ENCODE measurements at regions not wholly inside any gene's neighbourhood (a gene's known extent, or its start where the extent isn't known, plus 50 kb on each side); places are given as distances from the start of the nearest gene placed in this dataset.

GRCh38 chr18:40420675-40421074, 1534.4 kb upstream of the PIK3C3 start:
- Histone ChIP-seq H3K27me3 (replicated peaks in 2 of 5; ENCODE audit: control insufficient read depth in 4 of 5, insufficient read depth in 5 of 5, low read length in 4 of 5) (no peaks in the 10 kb centered on the region), H3K4me3 (ENCODE audit: control insufficient read depth in 1 of 7, extremely low read depth in 1 of 7, insufficient read depth in 4 of 7, low read depth in 2 of 7, low read length in 6 of 7) (no peak overlapping the region), H3K9me3 (ENCODE audit: control extremely low read depth in 1 of 5, control insufficient read depth in 4 of 5, insufficient read depth in 2 of 5, low read depth in 1 of 5, low read length in 4 of 5) (no peaks in the 10 kb centered on the region), H3K36me3 (ENCODE audit: control insufficient read depth in 4 of 4, insufficient read depth in 4 of 4, low read length in 3 of 4) (no peaks in the 10 kb centered on the region), H3K4me1 (ENCODE audit: control extremely low read depth in 1 of 4, control insufficient read depth in 4 of 4, insufficient read depth in 4 of 4, low read length in 3 of 4) (no peaks in the 10 kb centered on the region), H3K27ac (ENCODE audit: insufficient read depth in 1 of 2, low read depth in 1 of 2, low read length in 2 of 2, poor library complexity in 1 of 2, severe bottlenecking in 2 of 2) (no peak overlapping the region)
- ChIA-PET POLR2A (no interaction called here), CTCF (no interaction called here)
- DNase-seq, result no peak
- no CpG with 5 or more reads among the region's 1 CpG for WGBS (ENCODE audit: insufficient coverage)

GRCh38 chr18:40417501-40417900, 1537.5 kb upstream of the PIK3C3 start:
- no peaks in the 10 kb centered on the region for H3K36me3 ChIP-seq (ENCODE audit: control insufficient read depth in 4 of 4, insufficient read depth in 4 of 4, low read length in 3 of 4)
- H3K4me3 ChIP-seq (ENCODE audit: control insufficient read depth in 1 of 7, extremely low read depth in 1 of 7, insufficient read depth in 4 of 7, low read depth in 2 of 7, low read length in 6 of 7), result no peak overlapping the region
- peaks cover 0 to 6% (median 0%) of the 10 kb centered on the region in 4 experiments for H3K4me1 ChIP-seq (ENCODE audit: control extremely low read depth in 1 of 4, control insufficient read depth in 4 of 4, insufficient read depth in 4 of 4, low read length in 3 of 4)
- ChIA-PET POLR2A (no interaction called here), CTCF (no interaction called here)
- no peak for DNase-seq
- 90% methylated on average over 1 of the region's 1 CpG for WGBS (ENCODE audit: insufficient coverage)
- H3K27ac ChIP-seq (ENCODE audit: insufficient read depth in 1 of 2, low read depth in 1 of 2, low read length in 2 of 2, poor library complexity in 1 of 2, severe bottlenecking in 2 of 2), result no peak overlapping the region
- no peaks in the 10 kb centered on the region for H3K9me3 ChIP-seq (ENCODE audit: control extremely low read depth in 1 of 5, control insufficient read depth in 4 of 5, insufficient read depth in 2 of 5, low read depth in 1 of 5, low read length in 4 of 5)
- H3K27me3 ChIP-seq (replicated peaks in 2 of 5; ENCODE audit: control insufficient read depth in 4 of 5, insufficient read depth in 5 of 5, low read length in 4 of 5), result no peaks in the 10 kb centered on the region

GRCh38 chr18:40415821-40416220, 1539.2 kb upstream of the PIK3C3 start:
- no peaks in the 10 kb centered on the region for H3K27me3 ChIP-seq (replicated peaks in 2 of 5; ENCODE audit: control insufficient read depth in 4 of 5, insufficient read depth in 5 of 5, low read length in 4 of 5)
- H3K4me3 ChIP-seq (ENCODE audit: control insufficient read depth in 1 of 7, extremely low read depth in 1 of 7, insufficient read depth in 4 of 7, low read depth in 2 of 7, low read length in 6 of 7), result no peak overlapping the region
- H3K36me3 ChIP-seq (ENCODE audit: control insufficient read depth in 4 of 4, insufficient read depth in 4 of 4, low read length in 3 of 4), result no peaks in the 10 kb centered on the region
- H3K9me3 ChIP-seq (ENCODE audit: control extremely low read depth in 1 of 5, control insufficient read depth in 4 of 5, insufficient read depth in 2 of 5, low read depth in 1 of 5, low read length in 4 of 5), result peaks cover 0 to 1% (median 0%) of the 10 kb centered on the region in 5 experiments
- H3K4me1 ChIP-seq (ENCODE audit: control extremely low read depth in 1 of 4, control insufficient read depth in 4 of 4, insufficient read depth in 4 of 4, low read length in 3 of 4), result peaks cover 0 to 6% (median 0%) of the 10 kb centered on the region in 4 experiments
- no peak overlapping the region for H3K27ac ChIP-seq (ENCODE audit: insufficient read depth in 1 of 2, low read depth in 1 of 2, low read length in 2 of 2, poor library complexity in 1 of 2, severe bottlenecking in 2 of 2)
- POLR2A ChIA-PET, result no interaction called here
- CTCF ChIA-PET, result no interaction called here
- DNase-seq, result no peak
- WGBS (ENCODE audit: insufficient coverage), result 100% methylated on average over 1 of the region's 3 CpGs

- DNase-seq, result no peak
- H3K4me3 ChIP-seq (ENCODE audit: control insufficient read depth in 1 of 7, extremely low read depth in 1 of 7, insufficient read depth in 4 of 7, low read depth in 2 of 7, low read length in 6 of 7), result no peak overlapping the region
- POLR2A ChIA-PET, result no interaction called here
- CTCF ChIA-PET, result no interaction called here
- H3K9me3 ChIP-seq (ENCODE audit: control extremely low read depth in 1 of 5, control insufficient read depth in 4 of 5, insufficient read depth in 2 of 5, low read depth in 1 of 5, low read length in 4 of 5), result peaks cover 0 to 1% (median 0%) of the 10 kb centered on the region in 5 experiments
- H3K4me1 ChIP-seq (ENCODE audit: control extremely low read depth in 1 of 4, control insufficient read depth in 4 of 4, insufficient read depth in 4 of 4, low read length in 3 of 4), result peaks cover 0 to 6% (median 0%) of the 10 kb centered on the region in 4 experiments
- no peak overlapping the region for H3K27ac ChIP-seq (ENCODE audit: insufficient read depth in 1 of 2, low read depth in 1 of 2, low read length in 2 of 2, poor library complexity in 1 of 2, severe bottlenecking in 2 of 2)
- H3K27me3 ChIP-seq (replicated peaks in 2 of 5; ENCODE audit: control insufficient read depth in 4 of 5, insufficient read depth in 5 of 5, low read length in 4 of 5), result no peaks in the 10 kb centered on the region
- H3K36me3 ChIP-seq (ENCODE audit: control insufficient read depth in 4 of 4, insufficient read depth in 4 of 4, low read length in 3 of 4), result no peaks in the 10 kb centered on the region
- WGBS (ENCODE audit: insufficient coverage), result 96% methylated on average over 2 of the region's 3 CpGs
These were observed 1539.8 kb upstream of the PIK3C3 start for GRCh38 chr18:40415176-40415791.

GRCh38 chr18:40414155-40414754, 1540.8 kb upstream of the PIK3C3 start:
- 71% methylated on average over 1 of the region's 5 CpGs for WGBS (ENCODE audit: insufficient coverage)
- Histone ChIP-seq H3K4me1 (ENCODE audit: control extremely low read depth in 1 of 4, control insufficient read depth in 4 of 4, insufficient read depth in 4 of 4, low read length in 3 of 4) (peaks cover 0 to 6% (median 0%) of the 10 kb centered on the region in 4 experiments), H3K4me3 (ENCODE audit: control insufficient read depth in 1 of 7, extremely low read depth in 1 of 7, insufficient read depth in 4 of 7, low read depth in 2 of 7, low read length in 6 of 7) (no peak overlapping the region), H3K36me3 (ENCODE audit: control insufficient read depth in 4 of 4, insufficient read depth in 4 of 4, low read length in 3 of 4) (no peaks in the 10 kb centered on the region), H3K9me3 (ENCODE audit: control extremely low read depth in 1 of 5, control insufficient read depth in 4 of 5, insufficient read depth in 2 of 5, low read depth in 1 of 5, low read length in 4 of 5) (peaks cover 0 to 1% (median 0%) of the 10 kb centered on the region in 5 experiments), H3K27ac (ENCODE audit: insufficient read depth in 1 of 2, low read depth in 1 of 2, low read length in 2 of 2, poor library complexity in 1 of 2, severe bottlenecking in 2 of 2) (no peak overlapping the region), H3K27me3 (replicated peaks in 2 of 5; ENCODE audit: control insufficient read depth in 4 of 5, insufficient read depth in 5 of 5, low read length in 4 of 5) (no peaks in the 10 kb centered on the region)
- CTCF ChIA-PET, result no interaction called here
- no peak for DNase-seq
- POLR2A ChIA-PET, result no interaction called here

GRCh38 chr18:40413160-40413559, 1541.9 kb upstream of the PIK3C3 start:
- no peaks in the 10 kb centered on the region for H3K27me3 ChIP-seq (replicated peaks in 2 of 5; ENCODE audit: control insufficient read depth in 4 of 5, insufficient read depth in 5 of 5, low read length in 4 of 5)
- H3K36me3 ChIP-seq (ENCODE audit: control insufficient read depth in 4 of 4, insufficient read depth in 4 of 4, low read length in 3 of 4), result no peaks in the 10 kb centered on the region
- ChIA-PET POLR2A (no interaction called here), CTCF (no interaction called here)
- H3K9me3 ChIP-seq (ENCODE audit: control extremely low read depth in 1 of 5, control insufficient read depth in 4 of 5, insufficient read depth in 2 of 5, low read depth in 1 of 5, low read length in 4 of 5), result peaks cover 0 to 1% (median 0%) of the 10 kb centered on the region in 5 experiments
- no peak for DNase-seq
- no peak overlapping the region for H3K4me3 ChIP-seq (ENCODE audit: control insufficient read depth in 1 of 7, extremely low read depth in 1 of 7, insufficient read depth in 4 of 7, low read depth in 2 of 7, low read length in 6 of 7)
- WGBS (ENCODE audit: insufficient coverage), result 73% methylated on average over 2 of the region's 3 CpGs
- H3K27ac ChIP-seq (ENCODE audit: insufficient read depth in 1 of 2, low read depth in 1 of 2, low read length in 2 of 2, poor library complexity in 1 of 2, severe bottlenecking in 2 of 2), result no peak overlapping the region
- peaks cover 0 to 6% (median 0%) of the 10 kb centered on the region in 4 experiments for H3K4me1 ChIP-seq (ENCODE audit: control extremely low read depth in 1 of 4, control insufficient read depth in 4 of 4, insufficient read depth in 4 of 4, low read length in 3 of 4)

GRCh38 chr18:40412410-40412809, 1542.6 kb upstream of the PIK3C3 start:
- Histone ChIP-seq H3K4me3 (ENCODE audit: control insufficient read depth in 1 of 7, extremely low read depth in 1 of 7, insufficient read depth in 4 of 7, low read depth in 2 of 7, low read length in 6 of 7) (no peak overlapping the region), H3K27ac (ENCODE audit: insufficient read depth in 1 of 2, low read depth in 1 of 2, low read length in 2 of 2, poor library complexity in 1 of 2, severe bottlenecking in 2 of 2) (no peak overlapping the region), H3K27me3 (replicated peaks in 2 of 5; ENCODE audit: control insufficient read depth in 4 of 5, insufficient read depth in 5 of 5, low read length in 4 of 5) (no peaks in the 10 kb centered on the region), H3K4me1 (ENCODE audit: control extremely low read depth in 1 of 4, control insufficient read depth in 4 of 4, insufficient read depth in 4 of 4, low read length in 3 of 4) (peaks cover 0 to 6% (median 0%) of the 10 kb centered on the region in 4 experiments), H3K9me3 (ENCODE audit: control extremely low read depth in 1 of 5, control insufficient read depth in 4 of 5, insufficient read depth in 2 of 5, low read depth in 1 of 5, low read length in 4 of 5) (peaks cover 0 to 1% (median 0%) of the 10 kb centered on the region in 5 experiments), H3K36me3 (ENCODE audit: control insufficient read depth in 4 of 4, insufficient read depth in 4 of 4, low read length in 3 of 4) (no peaks in the 10 kb centered on the region)
- ChIA-PET CTCF (no interaction called here), POLR2A (no interaction called here)
- no peak for DNase-seq
- no CpG with 5 or more reads among the region's 3 CpGs for WGBS (ENCODE audit: insufficient coverage)
